Suprapubic skin (tissue), 4 donors: ENCODE measurements at regions not wholly inside any gene's neighbourhood (a gene's known extent, or its start where the extent isn't known, plus 50 kb on each side); places are given as distances from the start of the nearest gene placed in this dataset.

ENCODE experiments used
- DNase-seq, 2 donors: peaks; one replicate each; pipeline ENCODE4 v3.0.0-alpha.2; 2019; ENCODE audit warnings: low spot score in 2 of 2
- H3K27ac ChIP-seq: fragments of 200-600 bp; sonication (generic); one replicate; pipeline ENCODE4 v1.5.1; 2019
- H3K27me3 ChIP-seq: fragments of 200-600 bp; sonication (generic); one replicate; pipeline ENCODE4 v1.5.1; 2019
- H3K36me3 ChIP-seq: fragments of 200-600 bp; sonication (generic); one replicate; pipeline ENCODE4 v1.5.1; 2019
- H3K4me1 ChIP-seq: fragments of 200-600 bp; sonication (generic); one replicate; pipeline ENCODE4 v1.5.1; 2019
- H3K4me3 ChIP-seq: fragments of 200-600 bp; sonication (generic); one replicate; pipeline ENCODE4 v1.5.1; 2019; ENCODE audit warnings: mild to moderate bottlenecking
- H3K9me3 ChIP-seq: fragments of 200-600 bp; sonication (generic); one replicate; pipeline ENCODE4 v1.5.1; 2019
- CTCF ChIP-seq, 2 donors: fragments of 200-600 bp in 1 of 2; fragments of 450-650 bp in 1 of 2; sonication (generic) in 1 of 2; IDR thresholded peaks; one replicate each; pipeline ENCODE4 v1.5.1; 2016 to 2019; ENCODE audit warnings: antibody characterized with exemption in 2 of 2, mild to moderate bottlenecking in 1 of 2, moderate library complexity in 1 of 2
- EP300 ChIP-seq: sonication (generic); formaldehyde crosslinking; IDR thresholded peaks from one replicate; pipeline ENCODE4 v1.6.1; 2017; ENCODE audit warnings: antibody characterized with exemption
- POLR2A ChIP-seq, 2 donors: fragments of 450-650 bp; IDR thresholded peaks; one replicate each; pipeline ENCODE4 v1.6.1; 2017; ENCODE audit warnings: antibody characterized with exemption in 2 of 2, mild to moderate bottlenecking in 2 of 2, moderate library complexity in 2 of 2
- POLR2AphosphoS5 ChIP-seq, 3 donors: sonication (generic); formaldehyde crosslinking; IDR thresholded peaks; one replicate each; pipeline ENCODE4 v1.6.1; 2017; ENCODE audit warnings: antibody characterized with exemption in 3 of 3
- WGBS: methylation state at CpG from one replicate; pipeline ENCODE4 v1.1.5; 2018; 5-methylcytosine and 5-hydroxymethylcytosine counted together

DNA sequence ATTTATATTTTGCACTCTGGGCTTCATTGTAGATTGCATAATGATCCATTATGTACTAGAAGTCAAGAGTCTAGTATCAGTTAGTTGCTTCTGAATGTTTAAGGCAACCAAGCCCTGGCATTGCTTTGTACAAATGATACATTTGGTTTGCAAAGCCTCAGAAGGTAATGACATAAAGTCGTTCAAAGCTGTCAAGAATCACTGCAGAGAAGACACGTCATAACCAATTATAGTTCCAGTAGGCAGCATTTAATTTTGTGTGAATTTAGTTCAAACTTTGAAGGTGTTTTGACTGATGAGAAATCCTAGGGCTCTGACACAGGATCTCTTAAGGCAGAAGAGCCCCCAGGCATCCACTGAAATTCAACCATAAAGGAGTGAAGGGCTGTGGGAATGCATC, 163.0 kb upstream of the KRR1 start:
- H3K36me3 ChIP-seq, result no peaks in the 10 kb centered on the region
- TF ChIP-seq POLR2AphosphoS5 (IDR thresholded peaks at IDR 0.05) (no peak), EP300 (no peak)
- H3K27ac ChIP-seq, result no peak overlapping the region
- 83% methylated on average over 2 of the region's 2 CpGs for WGBS
- H3K27me3 ChIP-seq, result no peaks in the 10 kb centered on the region
- no peaks in the 10 kb centered on the region for H3K9me3 ChIP-seq
- DNase-seq, result no peak
- no peak overlapping the region for H3K4me3 ChIP-seq
- no peaks in the 10 kb centered on the region for H3K4me1 ChIP-seq

DNA sequence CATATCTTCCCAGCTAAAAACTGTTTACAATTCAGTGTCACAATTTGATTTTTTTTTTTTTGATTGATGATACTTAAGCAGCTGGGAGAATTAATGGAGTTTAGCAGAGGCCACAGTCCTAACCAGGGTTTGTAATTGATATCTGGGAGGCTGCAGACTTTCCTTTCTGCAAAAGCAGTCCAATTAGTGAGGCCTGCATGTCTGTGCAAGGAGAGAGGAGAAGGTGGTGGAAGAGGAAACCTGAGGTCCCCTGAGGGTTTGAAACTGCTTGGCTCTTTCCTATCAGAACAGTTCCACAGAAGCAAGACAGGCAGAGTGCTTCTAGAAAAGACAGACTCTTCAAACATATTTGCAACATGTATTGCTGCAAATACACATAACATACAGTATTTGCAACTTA, 160.8 kb upstream of the KRR1 start:
- Histone ChIP-seq H3K36me3 (no peaks in the 10 kb centered on the region), H3K9me3 (no peaks in the 10 kb centered on the region), H3K27me3 (no peaks in the 10 kb centered on the region), H3K4me3 (no peak overlapping the region), H3K4me1 (no peaks in the 10 kb centered on the region), H3K27ac (no peak overlapping the region)
- TF ChIP-seq EP300 (no peak), POLR2AphosphoS5 (IDR thresholded peaks at IDR 0.05) (no peak), POLR2A (IDR thresholded peaks at IDR 0.05) (no peak), CTCF (IDR thresholded peaks at IDR 0.05) (no peak)
- DNase-seq, result no peak

DNA sequence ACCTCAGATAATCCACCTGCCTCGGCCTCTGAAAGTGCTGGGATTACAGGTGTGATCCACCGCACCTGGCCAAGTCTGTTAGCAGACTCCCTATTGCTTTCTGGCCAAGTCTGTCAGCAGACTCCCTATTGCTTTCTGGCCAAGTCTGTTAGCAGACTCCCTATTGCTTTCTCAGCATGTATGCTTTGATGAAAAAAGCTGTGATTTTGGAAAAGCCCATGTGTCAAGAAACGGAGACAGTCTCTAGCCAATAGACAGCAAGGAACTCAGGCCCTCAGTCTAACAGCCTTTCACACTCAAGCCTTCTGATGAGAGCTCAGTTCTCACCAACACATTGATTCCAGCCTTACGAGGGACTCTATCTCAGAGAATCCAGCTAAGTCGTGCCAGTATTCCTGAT, 158.8 kb upstream of the KRR1 start:
- 83% methylated on average over 4 of the region's 5 CpGs for WGBS
- no peaks in the 10 kb centered on the region for H3K27me3 ChIP-seq
- no peaks in the 10 kb centered on the region for H3K36me3 ChIP-seq
- no peak overlapping the region for H3K4me3 ChIP-seq
- no peaks in the 10 kb centered on the region for H3K9me3 ChIP-seq
- DNase-seq, result no peak
- no peak overlapping the region for H3K27ac ChIP-seq
- H3K4me1 ChIP-seq, result no peaks in the 10 kb centered on the region
- TF ChIP-seq CTCF (IDR thresholded peaks at IDR 0.05), result no peak
- no peak for TF ChIP-seq POLR2AphosphoS5 (IDR thresholded peaks at IDR 0.05)
- no peak for TF ChIP-seq POLR2A (IDR thresholded peaks at IDR 0.05)
- no peak for TF ChIP-seq EP300

DNA sequence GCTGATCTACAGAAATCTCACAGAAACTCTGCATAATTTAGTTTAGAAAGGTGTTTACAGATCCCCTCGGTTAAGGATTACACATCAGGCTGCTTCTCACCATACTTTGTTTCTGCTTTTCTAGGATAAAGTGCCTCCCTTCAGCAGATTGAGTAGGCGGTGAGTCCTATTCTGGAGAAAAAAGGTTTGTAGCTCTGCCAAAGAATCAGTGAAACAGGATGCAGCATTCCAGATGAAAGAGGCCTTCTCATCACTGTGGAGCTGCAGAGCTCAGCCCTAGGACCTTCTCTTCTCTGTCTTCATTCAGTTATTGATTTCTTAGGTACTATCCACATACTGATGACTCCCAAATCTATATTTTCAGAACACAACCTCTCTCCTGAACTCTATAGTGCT, 155.5 kb upstream of the KRR1 start:
- no peaks in the 10 kb centered on the region for H3K4me1 ChIP-seq

DNA sequence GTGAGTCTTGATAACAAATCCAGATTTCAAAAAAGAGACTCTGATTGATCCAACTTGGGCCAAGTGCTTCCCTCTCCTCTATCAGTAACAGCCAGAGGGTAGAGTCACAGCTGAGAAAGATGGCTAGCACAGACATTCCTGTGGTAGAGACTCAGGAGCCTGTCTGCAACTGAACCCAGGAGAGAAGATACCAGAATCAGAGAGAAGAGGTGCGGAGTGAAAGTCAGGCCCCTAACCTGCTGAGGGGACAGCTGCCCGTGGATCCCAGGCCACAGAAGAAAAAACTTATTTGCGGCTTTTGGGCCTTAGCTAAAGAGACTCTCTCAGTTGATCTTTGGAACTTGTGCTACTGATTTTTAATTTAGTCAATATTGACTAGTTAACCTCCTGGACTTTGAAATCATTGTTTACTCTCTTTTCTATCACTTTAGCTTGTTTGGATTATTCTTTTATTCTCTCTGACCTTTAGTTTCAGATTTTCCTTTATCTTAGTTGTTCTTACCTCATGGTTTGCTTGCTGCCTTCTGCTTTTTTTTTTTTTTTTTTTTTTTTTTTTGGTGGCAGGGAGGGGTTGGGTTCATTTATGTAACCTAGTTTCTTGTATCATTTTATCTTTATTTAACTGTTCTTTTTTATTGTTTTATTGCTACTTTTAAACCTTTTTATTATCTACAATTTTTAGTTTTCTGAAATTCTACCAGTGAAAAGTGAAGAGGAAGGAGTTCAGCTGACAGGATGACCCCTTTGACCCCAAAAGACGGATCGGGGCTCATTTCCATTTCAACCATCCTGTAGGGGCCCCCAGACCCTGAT, 154.9 kb upstream of the KRR1 start:
- Histone ChIP-seq H3K4me1 (no peaks in the 10 kb centered on the region), H3K27ac (no peak overlapping the region), H3K36me3 (no peaks in the 10 kb centered on the region), H3K27me3 (no peaks in the 10 kb centered on the region), H3K9me3 (no peaks in the 10 kb centered on the region), H3K4me3 (no peak overlapping the region)
- WGBS, result 81% methylated on average over 5 of the region's 5 CpGs
- no peak for TF ChIP-seq CTCF (IDR thresholded peaks at IDR 0.05)
- no peak for TF ChIP-seq EP300
- no peak for TF ChIP-seq POLR2A (IDR thresholded peaks at IDR 0.05)
- TF ChIP-seq POLR2AphosphoS5 (IDR thresholded peaks at IDR 0.05), result no peak
- no peak for DNase-seq

More for the DNA sequence above, 155.5 kb upstream of the KRR1 start:
- Histone ChIP-seq H3K36me3 (no peaks in the 10 kb centered on the region), H3K4me3 (no peak overlapping the region), H3K9me3 (no peaks in the 10 kb centered on the region), H3K27me3 (no peaks in the 10 kb centered on the region), H3K27ac (no peak overlapping the region)
- no peak for DNase-seq
- WGBS, result 49% methylated on average over 2 of the region's 2 CpGs
- TF ChIP-seq EP300, result no peak
- no peak for TF ChIP-seq POLR2A (IDR thresholded peaks at IDR 0.05)
- TF ChIP-seq POLR2AphosphoS5 (IDR thresholded peaks at IDR 0.05), result no peak
- no peak for TF ChIP-seq CTCF (IDR thresholded peaks at IDR 0.05)

- Histone ChIP-seq H3K4me1 (no peaks in the 10 kb centered on the region), H3K4me3 (no peak overlapping the region), H3K27me3 (no peaks in the 10 kb centered on the region), H3K27ac (no peak overlapping the region), H3K36me3 (no peaks in the 10 kb centered on the region), H3K9me3 (no peaks in the 10 kb centered on the region)
- WGBS, result 60% methylated on average over 2 of the region's 2 CpGs
- TF ChIP-seq EP300 (no peak), CTCF (IDR thresholded peaks at IDR 0.05) (no peak), POLR2A (IDR thresholded peaks at IDR 0.05) (no peak), POLR2AphosphoS5 (IDR thresholded peaks at IDR 0.05) (no peak)
- no peak for DNase-seq
Measured at GRCh38 chr12:75665216-75665615, 153.8 kb upstream of the KRR1 start.
